ENCODE measurements at regions not wholly inside any gene's neighbourhood (a gene's known extent, or its start where the extent isn't known, plus 50 kb on each side); places are given as distances from the start of the nearest gene placed in this dataset.

GRCh38 chr4:164405774-164406173 is 348.2 kb upstream of the SMIM31 start:
- Histone ChIP-seq H2BK5ac (ENCODE audit: insufficient read length, low read length) (no peak overlapping the region), H2AFZ (ENCODE audit: low read length) (no peak overlapping the region), H3K18ac (ENCODE audit: insufficient read length, low read depth, low read length) (no peak overlapping the region), H2BK20ac (ENCODE audit: low read depth, low read length, poor library complexity, severe bottlenecking) (no peak overlapping the region), H3T11ph (ENCODE audit: low read length) (no peak overlapping the region), H4K8ac (replicated peaks; ENCODE audit: insufficient read length, low read depth, low read length) (no peak overlapping the region), H3K4me2 (ENCODE audit: insufficient read depth, insufficient read length, low read length) (no peak overlapping the region), H3K9me3 (ENCODE audit: control insufficient read depth, low read depth, low read length) (no peaks in the 10 kb centered on the region), H3K23ac (ENCODE audit: insufficient read length, low read depth, low read length) (no peak overlapping the region), H2BK12ac (ENCODE audit: insufficient read length, low read depth, low read length) (no peak overlapping the region), H3K23me2 (ENCODE audit: insufficient read length, low read depth, low read length, poor library complexity, severe bottlenecking) (no peaks in the 10 kb centered on the region), H3K27ac (ENCODE audit: insufficient read length, low read depth, low read length) (no peak overlapping the region), H2AK5ac (ENCODE audit: insufficient read length, low read length) (no peak overlapping the region), H3K4ac (ENCODE audit: low read depth, low read length) (no peak overlapping the region), H3K14ac (ENCODE audit: insufficient read depth, low read length) (no peak overlapping the region), H4K20me1 (ENCODE audit: control insufficient read depth, insufficient read depth, insufficient read length) (no peaks in the 10 kb centered on the region), H3K4me1 (ENCODE audit: insufficient read depth, low read length) (no peaks in the 10 kb centered on the region), H3K79me2 (ENCODE audit: insufficient read depth, low read length) (no peaks in the 10 kb centered on the region), H3K79me1 (ENCODE audit: insufficient read depth, low read depth, low read length, poor library complexity, severe bottlenecking) (no peaks in the 10 kb centered on the region), H4K5ac (ENCODE audit: insufficient read length, low read depth, low read length) (no peak overlapping the region), H3K9ac (ENCODE audit: extremely low read depth, insufficient read length, low read length) (no peak overlapping the region), H2BK15ac (ENCODE audit: low read depth, low read length) (no peak overlapping the region), H2BK120ac (ENCODE audit: low read depth, low read length, poor library complexity, severe bottlenecking) (no peak overlapping the region), H3K56ac (ENCODE audit: insufficient read length, low read depth, low read length) (no peak overlapping the region), H3K27me3 (ENCODE audit: insufficient read depth, low read length) (no peaks in the 10 kb centered on the region), H4K91ac (ENCODE audit: insufficient read length, low read depth, low read length) (no peak overlapping the region)
- Mint-ChIP-seq H3K4me1 (no peaks in the 10 kb centered on the region), H3K4me3 (no peak overlapping the region), H3K27ac (no peak overlapping the region), H3K27me3 (ENCODE audit: low read depth) (no peaks in the 10 kb centered on the region), H3K9me3 (no peaks in the 10 kb centered on the region), H3K36me3 (ENCODE audit: insufficient read depth in 1 of 3, low read depth in 3 of 3) (no peaks in the 10 kb centered on the region; a peak in 1 of 7 replicates)
- TF ChIP-seq CTCF (conservative IDR thresholded peaks at IDR 0.05), result no peak
- DNase-seq, result no peak
